ENCODE measurements at regions not wholly inside any gene's neighbourhood (a gene's known extent, or its start where the extent isn't known, plus 50 kb on each side); places are given as distances from the start of the nearest gene placed in this dataset.

GRCh38 chr3:110253794-110254193 is 817.8 kb upstream of the NECTIN3 start (continued):
- TF ChIP-seq ZMAT4 (CRISPR knock-in tag; IDR thresholded peaks at IDR 0.05) (no peak), ZNF121 (CRISPR knock-in tag; IDR thresholded peaks at IDR 0.05) (no peak), NR1H2 (CRISPR knock-in tag; IDR thresholded peaks at IDR 0.05) (no peak)
- TF ChIP-seq, protein P1, sequence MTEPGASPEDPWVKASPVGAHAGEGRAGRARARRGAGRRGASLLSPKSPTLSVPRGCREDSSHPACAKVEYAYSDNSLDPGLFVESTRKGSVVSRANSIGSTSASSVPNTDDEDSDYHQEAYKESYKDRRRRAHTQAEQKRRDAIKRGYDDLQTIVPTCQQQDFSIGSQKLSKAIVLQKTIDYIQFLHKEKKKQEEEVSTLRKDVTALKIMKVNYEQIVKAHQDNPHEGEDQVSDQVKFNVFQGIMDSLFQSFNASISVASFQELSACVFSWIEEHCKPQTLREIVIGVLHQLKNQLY (CRISPR knock-in tag; IDR thresholded peaks at IDR 0.05), result no peak

DNA sequence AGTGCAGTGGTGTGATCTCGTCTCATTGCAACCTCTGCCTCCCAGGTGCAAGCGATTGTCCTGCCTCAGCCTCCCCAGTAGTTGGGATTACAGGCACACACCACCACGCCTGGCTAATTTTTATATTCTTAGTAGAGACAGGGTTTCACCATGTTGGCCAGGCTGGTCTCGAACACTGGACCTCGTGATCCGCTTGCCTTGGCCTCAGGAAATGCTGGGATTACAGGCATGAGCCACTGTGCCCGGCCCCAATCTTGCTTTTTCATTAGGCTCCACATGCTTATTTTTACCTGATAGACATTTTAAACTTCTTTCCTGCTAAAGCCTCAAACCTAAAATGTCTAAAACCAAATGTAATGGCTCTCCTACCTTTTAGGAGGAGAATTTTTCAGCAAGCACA is 817.0 kb upstream of the NECTIN3 start:
- POLR2A ChIA-PET, result no interaction called here
- CTCF ChIA-PET, result no interaction called here
- H3K27ac Mint-ChIP-seq, result no peak overlapping the region
- DNase-seq (ENCODE audit: low spot score) (no peak), ATAC-seq (no peak)
- no peak overlapping the region for H3K4me3 Mint-ChIP-seq
- H3K9me3 Mint-ChIP-seq, result peaks cover 16% of the 10 kb centered on the region
- H3K27me3 Mint-ChIP-seq (ENCODE audit: low read depth), result no peaks in the 10 kb centered on the region
- no peaks in the 10 kb centered on the region for H3K4me1 Mint-ChIP-seq
- no peaks in the 10 kb centered on the region; the same call in 1 of the 2 replicates for H3K36me3 Mint-ChIP-seq
- TF ChIP-seq ZNF138 (CRISPR knock-in tag; conservative IDR thresholded peaks at IDR 0.05) (no peak), HMGXB4 (CRISPR knock-in tag; IDR thresholded peaks at IDR 0.05) (no peak), SP1 (CRISPR knock-in tag; conservative IDR thresholded peaks at IDR 0.05) (no peak), GABPB1 (CRISPR knock-in tag; IDR thresholded peaks at IDR 0.05) (no peak), GRHL2 (CRISPR knock-in tag; IDR thresholded peaks at IDR 0.05; ENCODE audit: insufficient replicate concordance, severe bottlenecking) (no peak), ZNF423 (CRISPR knock-in tag; IDR thresholded peaks at IDR 0.05) (no peak), JUN (CRISPR knock-in tag; IDR thresholded peaks at IDR 0.05) (no peak), FOXP1 (CRISPR knock-in tag; IDR thresholded peaks at IDR 0.05; ENCODE audit: borderline replicate concordance) (no peak), HMGA2 (CRISPR knock-in tag; IDR thresholded peaks at IDR 0.05) (no peak)
- TF ChIP-seq, protein P2, sequence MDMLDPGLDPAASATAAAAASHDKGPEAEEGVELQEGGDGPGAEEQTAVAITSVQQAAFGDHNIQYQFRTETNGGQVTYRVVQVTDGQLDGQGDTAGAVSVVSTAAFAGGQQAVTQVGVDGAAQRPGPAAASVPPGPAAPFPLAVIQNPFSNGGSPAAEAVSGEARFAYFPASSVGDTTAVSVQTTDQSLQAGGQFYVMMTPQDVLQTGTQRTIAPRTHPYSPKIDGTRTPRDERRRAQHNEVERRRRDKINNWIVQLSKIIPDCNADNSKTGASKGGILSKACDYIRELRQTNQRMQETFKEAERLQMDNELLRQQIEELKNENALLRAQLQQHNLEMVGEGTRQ (CRISPR knock-in tag; IDR thresholded peaks at IDR 0.05), result no peak
- TF ChIP-seq, protein P3, sequence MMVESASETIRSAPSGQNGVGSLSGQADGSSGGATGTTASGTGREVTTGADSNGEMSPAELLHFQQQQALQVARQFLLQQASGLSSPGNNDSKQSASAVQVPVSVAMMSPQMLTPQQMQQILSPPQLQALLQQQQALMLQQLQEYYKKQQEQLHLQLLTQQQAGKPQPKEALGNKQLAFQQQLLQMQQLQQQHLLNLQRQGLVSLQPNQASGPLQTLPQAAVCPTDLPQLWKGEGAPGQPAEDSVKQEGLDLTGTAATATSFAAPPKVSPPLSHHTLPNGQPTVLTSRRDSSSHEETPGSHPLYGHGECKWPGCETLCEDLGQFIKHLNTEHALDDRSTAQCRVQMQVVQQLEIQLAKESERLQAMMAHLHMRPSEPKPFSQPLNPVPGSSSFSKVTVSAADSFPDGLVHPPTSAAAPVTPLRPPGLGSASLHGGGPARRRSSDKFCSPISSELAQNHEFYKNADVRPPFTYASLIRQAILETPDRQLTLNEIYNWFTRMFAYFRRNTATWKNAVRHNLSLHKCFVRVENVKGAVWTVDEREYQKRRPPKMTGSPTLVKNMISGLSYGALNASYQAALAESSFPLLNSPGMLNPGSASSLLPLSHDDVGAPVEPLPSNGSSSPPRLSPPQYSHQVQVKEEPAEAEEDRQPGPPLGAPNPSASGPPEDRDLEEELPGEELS (CRISPR knock-in tag; IDR thresholded peaks at IDR 0.05), result no peak
- TF ChIP-seq, protein P4, sequence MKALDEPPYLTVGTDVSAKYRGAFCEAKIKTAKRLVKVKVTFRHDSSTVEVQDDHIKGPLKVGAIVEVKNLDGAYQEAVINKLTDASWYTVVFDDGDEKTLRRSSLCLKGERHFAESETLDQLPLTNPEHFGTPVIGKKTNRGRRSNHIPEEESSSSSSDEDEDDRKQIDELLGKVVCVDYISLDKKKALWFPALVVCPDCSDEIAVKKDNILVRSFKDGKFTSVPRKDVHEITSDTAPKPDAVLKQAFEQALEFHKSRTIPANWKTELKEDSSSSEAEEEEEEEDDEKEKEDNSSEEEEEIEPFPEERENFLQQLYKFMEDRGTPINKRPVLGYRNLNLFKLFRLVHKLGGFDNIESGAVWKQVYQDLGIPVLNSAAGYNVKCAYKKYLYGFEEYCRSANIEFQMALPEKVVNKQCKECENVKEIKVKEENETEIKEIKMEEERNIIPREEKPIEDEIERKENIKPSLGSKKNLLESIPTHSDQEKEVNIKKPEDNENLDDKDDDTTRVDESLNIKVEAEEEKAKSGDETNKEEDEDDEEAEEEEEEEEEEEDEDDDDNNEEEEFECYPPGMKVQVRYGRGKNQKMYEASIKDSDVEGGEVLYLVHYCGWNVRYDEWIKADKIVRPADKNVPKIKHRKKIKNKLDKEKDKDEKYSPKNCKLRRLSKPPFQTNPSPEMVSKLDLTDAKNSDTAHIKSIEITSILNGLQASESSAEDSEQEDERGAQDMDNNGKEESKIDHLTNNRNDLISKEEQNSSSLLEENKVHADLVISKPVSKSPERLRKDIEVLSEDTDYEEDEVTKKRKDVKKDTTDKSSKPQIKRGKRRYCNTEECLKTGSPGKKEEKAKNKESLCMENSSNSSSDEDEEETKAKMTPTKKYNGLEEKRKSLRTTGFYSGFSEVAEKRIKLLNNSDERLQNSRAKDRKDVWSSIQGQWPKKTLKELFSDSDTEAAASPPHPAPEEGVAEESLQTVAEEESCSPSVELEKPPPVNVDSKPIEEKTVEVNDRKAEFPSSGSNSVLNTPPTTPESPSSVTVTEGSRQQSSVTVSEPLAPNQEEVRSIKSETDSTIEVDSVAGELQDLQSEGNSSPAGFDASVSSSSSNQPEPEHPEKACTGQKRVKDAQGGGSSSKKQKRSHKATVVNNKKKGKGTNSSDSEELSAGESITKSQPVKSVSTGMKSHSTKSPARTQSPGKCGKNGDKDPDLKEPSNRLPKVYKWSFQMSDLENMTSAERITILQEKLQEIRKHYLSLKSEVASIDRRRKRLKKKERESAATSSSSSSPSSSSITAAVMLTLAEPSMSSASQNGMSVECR (CRISPR knock-in tag; IDR thresholded peaks at IDR 0.05; ENCODE audit: borderline replicate concordance), result no peak
- TF ChIP-seq, protein P5, sequence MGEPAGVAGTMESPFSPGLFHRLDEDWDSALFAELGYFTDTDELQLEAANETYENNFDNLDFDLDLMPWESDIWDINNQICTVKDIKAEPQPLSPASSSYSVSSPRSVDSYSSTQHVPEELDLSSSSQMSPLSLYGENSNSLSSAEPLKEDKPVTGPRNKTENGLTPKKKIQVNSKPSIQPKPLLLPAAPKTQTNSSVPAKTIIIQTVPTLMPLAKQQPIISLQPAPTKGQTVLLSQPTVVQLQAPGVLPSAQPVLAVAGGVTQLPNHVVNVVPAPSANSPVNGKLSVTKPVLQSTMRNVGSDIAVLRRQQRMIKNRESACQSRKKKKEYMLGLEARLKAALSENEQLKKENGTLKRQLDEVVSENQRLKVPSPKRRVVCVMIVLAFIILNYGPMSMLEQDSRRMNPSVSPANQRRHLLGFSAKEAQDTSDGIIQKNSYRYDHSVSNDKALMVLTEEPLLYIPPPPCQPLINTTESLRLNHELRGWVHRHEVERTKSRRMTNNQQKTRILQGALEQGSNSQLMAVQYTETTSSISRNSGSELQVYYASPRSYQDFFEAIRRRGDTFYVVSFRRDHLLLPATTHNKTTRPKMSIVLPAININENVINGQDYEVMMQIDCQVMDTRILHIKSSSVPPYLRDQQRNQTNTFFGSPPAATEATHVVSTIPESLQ (CRISPR knock-in tag; IDR thresholded peaks at IDR 0.05), result no peak
- TF ChIP-seq, protein P6, sequence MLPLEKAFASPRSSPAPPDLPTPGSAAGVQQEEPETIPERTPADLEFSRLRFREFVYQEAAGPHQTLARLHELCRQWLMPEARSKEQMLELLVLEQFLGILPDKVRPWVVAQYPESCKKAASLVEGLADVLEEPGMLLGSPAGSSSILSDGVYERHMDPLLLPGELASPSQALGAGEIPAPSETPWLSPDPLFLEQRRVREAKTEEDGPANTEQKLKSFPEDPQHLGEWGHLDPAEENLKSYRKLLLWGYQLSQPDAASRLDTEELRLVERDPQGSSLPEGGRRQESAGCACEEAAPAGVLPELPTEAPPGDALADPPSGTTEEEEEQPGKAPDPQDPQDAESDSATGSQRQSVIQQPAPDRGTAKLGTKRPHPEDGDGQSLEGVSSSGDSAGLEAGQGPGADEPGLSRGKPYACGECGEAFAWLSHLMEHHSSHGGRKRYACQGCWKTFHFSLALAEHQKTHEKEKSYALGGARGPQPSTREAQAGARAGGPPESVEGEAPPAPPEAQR (CRISPR knock-in tag; IDR thresholded peaks at IDR 0.05), result no peak
- TF ChIP-seq, protein P7, sequence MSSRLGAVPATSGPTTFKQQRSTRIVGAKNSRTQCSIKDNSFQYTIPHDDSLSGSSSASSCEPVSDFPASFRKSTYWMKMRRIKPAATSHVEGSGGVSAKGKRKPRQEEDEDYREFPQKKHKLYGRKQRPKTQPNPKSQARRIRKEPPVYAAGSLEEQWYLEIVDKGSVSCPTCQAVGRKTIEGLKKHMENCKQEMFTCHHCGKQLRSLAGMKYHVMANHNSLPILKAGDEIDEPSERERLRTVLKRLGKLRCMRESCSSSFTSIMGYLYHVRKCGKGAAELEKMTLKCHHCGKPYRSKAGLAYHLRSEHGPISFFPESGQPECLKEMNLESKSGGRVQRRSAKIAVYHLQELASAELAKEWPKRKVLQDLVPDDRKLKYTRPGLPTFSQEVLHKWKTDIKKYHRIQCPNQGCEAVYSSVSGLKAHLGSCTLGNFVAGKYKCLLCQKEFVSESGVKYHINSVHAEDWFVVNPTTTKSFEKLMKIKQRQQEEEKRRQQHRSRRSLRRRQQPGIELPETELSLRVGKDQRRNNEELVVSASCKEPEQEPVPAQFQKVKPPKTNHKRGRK (CRISPR knock-in tag; IDR thresholded peaks at IDR 0.05; ENCODE audit: borderline replicate concordance), result no peak
- TF ChIP-seq, protein P8, sequence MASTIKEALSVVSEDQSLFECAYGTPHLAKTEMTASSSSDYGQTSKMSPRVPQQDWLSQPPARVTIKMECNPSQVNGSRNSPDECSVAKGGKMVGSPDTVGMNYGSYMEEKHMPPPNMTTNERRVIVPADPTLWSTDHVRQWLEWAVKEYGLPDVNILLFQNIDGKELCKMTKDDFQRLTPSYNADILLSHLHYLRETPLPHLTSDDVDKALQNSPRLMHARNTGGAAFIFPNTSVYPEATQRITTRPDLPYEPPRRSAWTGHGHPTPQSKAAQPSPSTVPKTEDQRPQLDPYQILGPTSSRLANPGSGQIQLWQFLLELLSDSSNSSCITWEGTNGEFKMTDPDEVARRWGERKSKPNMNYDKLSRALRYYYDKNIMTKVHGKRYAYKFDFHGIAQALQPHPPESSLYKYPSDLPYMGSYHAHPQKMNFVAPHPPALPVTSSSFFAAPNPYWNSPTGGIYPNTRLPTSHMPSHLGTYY (CRISPR knock-in tag; IDR thresholded peaks at IDR 0.05), result no peak

Measured in WTC11 (cell line).